GM23338 (cell line): ENCODE measurements at regions not wholly inside any gene's neighbourhood (a gene's known extent, or its start where the extent isn't known, plus 50 kb on each side); places are given as distances from the start of the nearest gene placed in this dataset.
A peak's percentile ranks its signal among the peaks of the same experiment; 100 is the strongest.

Source experiments
- ATAC-seq: fragments of 200-7000 bp; cut with Tn5 transposase; 3 replicates; pipeline ENCODE4 v1.9.1; 2020
- DNase-seq: peaks from one replicate; pipeline ENCODE4 v3.0.0-alpha.2; 2015; ENCODE audit warnings: low spot score
- H2AFZ ChIP-seq: fragments of 200-600 bp; sonication (generic); 2 replicates; pipeline ENCODE4 v1.8.0; 2016; ENCODE audit warnings: antibody characterized with exemption, mild to moderate bottlenecking, moderate library complexity
- H3F3A ChIP-seq: fragments of 200-600 bp; sonication (generic); replicated peaks from 2 replicates; pipeline ENCODE4 v1.8.0; 2017; ENCODE audit warnings: antibody characterized with exemption, mixed run types, low read depth
- H3K27ac ChIP-seq: fragments of 200-600 bp; sonication (generic); 2 replicates; pipeline ENCODE4 v1.6.1; 2016; ENCODE audit warnings: low read depth
- H3K27me3 ChIP-seq: fragments of 200-600 bp; sonication (generic); 2 replicates; pipeline ENCODE4 v1.8.0; 2016; ENCODE audit warnings: mild to moderate bottlenecking, mixed run types, moderate library complexity; ENCODE audit not compliant: insufficient read depth
- H3K36me3 ChIP-seq: fragments of 200-600 bp; sonication (generic); 2 replicates; pipeline ENCODE4 v1.8.0; 2016; ENCODE audit warnings: mild to moderate bottlenecking; ENCODE audit not compliant: insufficient read depth
- H3K4me1 ChIP-seq: fragments of 200-600 bp; sonication (generic); 2 replicates; pipeline ENCODE4 v1.8.0; 2016; ENCODE audit warnings: mild to moderate bottlenecking, moderate library complexity; ENCODE audit not compliant: insufficient read depth
- H3K4me2 ChIP-seq: fragments of 200-600 bp; sonication (generic); 2 replicates; pipeline ENCODE4 v1.7.1; 2017; ENCODE audit warnings: mixed run types
- H3K4me3 ChIP-seq: fragments of 200-600 bp; sonication (generic); 2 replicates; pipeline ENCODE4 v1.6.1; 2016; ENCODE audit warnings: mixed run types
- H3K79me2 ChIP-seq: fragments of 200-600 bp; sonication (generic); replicated peaks from 2 replicates; pipeline ENCODE4 v1.8.0; 2017; ENCODE audit warnings: mild to moderate bottlenecking; ENCODE audit not compliant: insufficient read depth
- H3K9me2 ChIP-seq: fragments of 200-600 bp; sonication (generic); 2 replicates; pipeline ENCODE4 v1.8.0; 2017; ENCODE audit not compliant: insufficient read depth
- H4K20me1 ChIP-seq: fragments of 200-600 bp; sonication (generic); replicated peaks from 2 replicates; pipeline ENCODE4 v1.8.0; 2017; ENCODE audit warnings: mild to moderate bottlenecking; ENCODE audit not compliant: insufficient read depth
- H3K27ac Mint-ChIP-seq: 2 replicates; pipeline ENCODE4 v1.8.0; 2020; ENCODE audit warnings: inconsistent platforms, mild to moderate bottlenecking, moderate library complexity, mixed read lengths
- H3K27me3 Mint-ChIP-seq: 3 replicates; pipeline ENCODE4 v1.8.0; 2022; ENCODE audit warnings: low read depth, mild to moderate bottlenecking, moderate library complexity, mixed read lengths, inconsistent platforms; ENCODE audit not compliant: insufficient read depth, poor library complexity
- H3K36me3 Mint-ChIP-seq: 3 replicates; pipeline ENCODE4 v1.8.0; 2021; ENCODE audit warnings: low read depth, mild to moderate bottlenecking, inconsistent platforms, moderate library complexity, mixed read lengths
- H3K4me1 Mint-ChIP-seq: 3 replicates; pipeline ENCODE4 v1.8.0; 2020; ENCODE audit warnings: mild to moderate bottlenecking, inconsistent platforms, mixed read lengths
- H3K4me3 Mint-ChIP-seq: 3 replicates; pipeline ENCODE4 v1.8.0; 2021; ENCODE audit warnings: moderate library complexity, mild to moderate bottlenecking, inconsistent platforms, mixed read lengths
- H3K9me3 Mint-ChIP-seq: 3 replicates; pipeline ENCODE4 v1.8.0; 2020; ENCODE audit warnings: moderate library complexity, mild to moderate bottlenecking, inconsistent platforms, mixed read lengths
- CREB1 ChIP-seq: fragments of 250-450 bp; sonication (Bioruptor Pico); IDR thresholded peaks from 2 replicates; pipeline ENCODE4 v1.5.0; 2020; ENCODE audit warnings: low read depth, mild to moderate bottlenecking, moderate library complexity
- ETS1 ChIP-seq: IDR thresholded peaks from 2 replicates; pipeline ENCODE4 v1.6.1; 2016; ENCODE audit warnings: antibody characterized with exemption
- EZH2 ChIP-seq: fragments of 200-600 bp; sonication (generic); IDR thresholded peaks from one replicate; pipeline ENCODE4 v1.8.0; 2017; ENCODE audit warnings: antibody characterized with exemption, mild to moderate bottlenecking, low read depth; ENCODE audit not compliant: unreplicated experiment
- NANOG ChIP-seq: IDR thresholded peaks from 2 replicates; pipeline ENCODE4 v1.6.1; 2016; ENCODE audit warnings: antibody characterized with exemption, borderline replicate concordance
- POLR2AphosphoS5 ChIP-seq: IDR thresholded peaks from 2 replicates; pipeline ENCODE4 v1.6.1; 2016; ENCODE audit warnings: antibody characterized with exemption, low read depth
- ZNF114 ChIP-seq: fragments of 250-450 bp; sonication (Bioruptor Pico); IDR thresholded peaks from 2 replicates; pipeline ENCODE4 v1.5.0; 2020; ENCODE audit warnings: mild to moderate bottlenecking, moderate library complexity
- ZNF331 ChIP-seq: fragments of 250-450 bp; sonication (Bioruptor Pico); IDR thresholded peaks from 2 replicates; pipeline ENCODE4 v1.5.0; 2020; ENCODE audit warnings: low read depth, mild to moderate bottlenecking, moderate library complexity
- TF ChIP-seq, protein P1 (sequence below), 2 experiments: fragments of 200-600 bp in 1 of 2; sonication (generic) in 1 of 2; conservative IDR thresholded peaks; 2 replicates each; pipeline versions ENCODE4 v1.5.1 to v1.6.1; 2016 to 2017; ENCODE audit warnings: antibody characterized with exemption in 2 of 2, low read depth in 2 of 2, mild to moderate bottlenecking in 2 of 2, moderate library complexity in 1 of 2

- DNase-seq (no peak), ATAC-seq (no peak)
- Histone ChIP-seq H3K27ac (no peak overlapping the region), H3F3A (no peaks in the 10 kb centered on the region), H3K4me3 (no peak overlapping the region), H3K36me3 (no peaks in the 10 kb centered on the region), H2AFZ (no peak overlapping the region), H3K4me2 (no peak overlapping the region), H3K27me3 (no peaks in the 10 kb centered on the region), H3K4me1 (no peaks in the 10 kb centered on the region; the same call in 1 of the 2 replicates), H3K79me2 (no peaks in the 10 kb centered on the region), H4K20me1 (no peaks in the 10 kb centered on the region), H3K9me2 (no peaks in the 10 kb centered on the region)
- Mint-ChIP-seq H3K27me3 (no peaks in the 10 kb centered on the region), H3K4me3 (no peak overlapping the region), H3K27ac (no peak overlapping the region), H3K36me3 (no peaks in the 10 kb centered on the region; the same call in 2 of the 3 replicates), H3K9me3 (no peaks in the 10 kb centered on the region), H3K4me1 (peaks cover 11% of the 10 kb centered on the region; the same call in 2 of the 3 replicates)
- no peak for TF ChIP-seq ZNF114 (CRISPR knock-in tag)
These were observed 113.6 kb downstream of the CCER1 start for GRCh38 chr12:90841336-90841735.

DNA sequence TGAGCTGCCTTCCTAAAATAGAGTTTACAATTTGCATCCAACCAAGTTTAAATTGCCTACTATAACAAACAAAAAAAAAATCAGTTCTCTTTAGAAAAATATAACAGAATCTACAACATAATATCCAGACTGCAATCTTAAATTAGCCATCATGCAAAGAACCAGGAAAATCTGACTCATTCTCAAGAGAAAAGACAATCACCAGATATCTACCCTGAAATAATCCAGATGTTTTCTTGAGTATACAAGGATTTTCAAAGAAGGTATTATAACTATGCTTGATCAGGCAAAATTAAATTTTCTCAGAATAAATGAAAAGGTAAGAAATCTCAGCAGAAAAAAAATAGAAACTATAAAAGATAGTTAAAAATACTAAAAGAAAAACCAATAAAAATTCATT lies 115.6 kb downstream of the CCER1 start:
- no peaks in the 10 kb centered on the region for H3K79me2 ChIP-seq
- H3K36me3 Mint-ChIP-seq, result no peaks in the 10 kb centered on the region
- H3K4me2 ChIP-seq, result no peak overlapping the region
- no peaks in the 10 kb centered on the region for H4K20me1 ChIP-seq
- no peak overlapping the region for H3K27ac Mint-ChIP-seq
- H3K4me3 ChIP-seq, result no peak overlapping the region
- H3K4me3 Mint-ChIP-seq, result no peak overlapping the region
- DNase-seq (no peak), ATAC-seq (no peak)
- H2AFZ ChIP-seq, result no peak overlapping the region
- TF ChIP-seq ETS1 (no peak), CREB1 (CRISPR knock-in tag) (no peak)
- no peaks in the 10 kb centered on the region for H3K36me3 ChIP-seq
- H3K27me3 Mint-ChIP-seq, result no peaks in the 10 kb centered on the region
- no peaks in the 10 kb centered on the region for H3K9me2 ChIP-seq
- H3K9me3 Mint-ChIP-seq, result no peaks in the 10 kb centered on the region
- H3K27ac ChIP-seq, result no peak overlapping the region
- no peaks in the 10 kb centered on the region; the same call in 1 of the 2 replicates for H3K4me1 ChIP-seq
- no peaks in the 10 kb centered on the region for H3F3A ChIP-seq
- H3K27me3 ChIP-seq, result no peaks in the 10 kb centered on the region
- H3K4me1 Mint-ChIP-seq, result peaks cover 15% of the 10 kb centered on the region; the same call in 2 of the 3 replicates

DNA sequence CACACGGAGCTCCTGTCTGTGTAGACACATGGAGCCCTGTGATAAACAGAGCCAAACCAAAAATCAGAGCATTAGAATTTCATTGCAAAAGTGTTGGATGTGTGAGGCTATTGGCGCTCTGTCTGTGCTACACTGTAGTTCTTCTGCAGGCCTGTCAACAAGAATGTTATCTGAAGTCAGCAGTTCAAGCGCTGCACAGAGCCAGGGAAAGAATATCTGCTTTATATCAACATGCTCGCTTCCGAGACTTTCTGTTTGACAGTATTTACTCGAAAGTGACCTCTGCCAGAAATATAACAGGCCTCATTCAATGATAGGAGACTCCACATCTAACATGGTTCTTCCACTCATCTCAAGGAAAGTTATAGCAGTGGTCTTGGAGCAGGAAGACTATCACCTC lies 118.3 kb downstream of the CCER1 start:
- no peak overlapping the region for H3K4me3 ChIP-seq
- H3K27ac ChIP-seq, result no peak overlapping the region
- H3K4me2 ChIP-seq, result no peak overlapping the region
- H3K36me3 Mint-ChIP-seq, result no peaks in the 10 kb centered on the region
- TF ChIP-seq CREB1 (CRISPR knock-in tag) (no peak), POLR2AphosphoS5 (no peak), EZH2 (no peak), ZNF114 (CRISPR knock-in tag) (no peak), NANOG (no peak), ZNF331 (CRISPR knock-in tag) (no peak)
- TF ChIP-seq, protein P1, sequence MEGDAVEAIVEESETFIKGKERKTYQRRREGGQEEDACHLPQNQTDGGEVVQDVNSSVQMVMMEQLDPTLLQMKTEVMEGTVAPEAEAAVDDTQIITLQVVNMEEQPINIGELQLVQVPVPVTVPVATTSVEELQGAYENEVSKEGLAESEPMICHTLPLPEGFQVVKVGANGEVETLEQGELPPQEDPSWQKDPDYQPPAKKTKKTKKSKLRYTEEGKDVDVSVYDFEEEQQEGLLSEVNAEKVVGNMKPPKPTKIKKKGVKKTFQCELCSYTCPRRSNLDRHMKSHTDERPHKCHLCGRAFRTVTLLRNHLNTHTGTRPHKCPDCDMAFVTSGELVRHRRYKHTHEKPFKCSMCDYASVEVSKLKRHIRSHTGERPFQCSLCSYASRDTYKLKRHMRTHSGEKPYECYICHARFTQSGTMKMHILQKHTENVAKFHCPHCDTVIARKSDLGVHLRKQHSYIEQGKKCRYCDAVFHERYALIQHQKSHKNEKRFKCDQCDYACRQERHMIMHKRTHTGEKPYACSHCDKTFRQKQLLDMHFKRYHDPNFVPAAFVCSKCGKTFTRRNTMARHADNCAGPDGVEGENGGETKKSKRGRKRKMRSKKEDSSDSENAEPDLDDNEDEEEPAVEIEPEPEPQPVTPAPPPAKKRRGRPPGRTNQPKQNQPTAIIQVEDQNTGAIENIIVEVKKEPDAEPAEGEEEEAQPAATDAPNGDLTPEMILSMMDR (conservative IDR thresholded peaks at IDR 0.05; ENCODE audit: low read depth in 2 of 2), result no peak
- no peaks in the 10 kb centered on the region for H3F3A ChIP-seq
- ATAC-seq (no peak), DNase-seq (no peak)
- no peaks in the 10 kb centered on the region for H4K20me1 ChIP-seq
- H3K9me3 Mint-ChIP-seq, result no peaks in the 10 kb centered on the region
- H3K9me2 ChIP-seq, result no peaks in the 10 kb centered on the region
- no peak overlapping the region for H3K4me3 Mint-ChIP-seq
- H3K4me1 ChIP-seq, result no peaks in the 10 kb centered on the region
- no peaks in the 10 kb centered on the region for H3K27me3 Mint-ChIP-seq
- peak overlapping the region; percentile 0; the same call in 1 of the 2 replicates for H2AFZ ChIP-seq
- no peak overlapping the region for H3K27ac Mint-ChIP-seq
- no peaks in the 10 kb centered on the region for H3K27me3 ChIP-seq
- no peaks in the 10 kb centered on the region for H3K79me2 ChIP-seq
- peaks cover 8% of the 10 kb centered on the region; the same call in 2 of the 3 replicates for H3K4me1 Mint-ChIP-seq
- H3K36me3 ChIP-seq, result no peaks in the 10 kb centered on the region
